HG03558 (cell line): ENCODE measurements at regions not wholly inside any gene's neighbourhood (a gene's known extent, or its start where the extent isn't known, plus 50 kb on each side); places are given as distances from the start of the nearest gene placed in this dataset.

ENCODE experiments used
- ATAC-seq: cut with Tn5 transposase; IDR thresholded peaks from one replicate; pipeline ENCODE4 v1.9.1; 2021; ENCODE audit warnings: moderate number of reproducible peaks; ENCODE audit not compliant: unreplicated experiment; ENCODE audit errors: extremely low read depth

GRCh38 chr20:50311308-50312001 is 120.8 kb downstream of the CEBPB start:
- ATAC-seq: no peak

GRCh38 chr20:50312002-50312681 is 121.5 kb downstream of the CEBPB start:
- ATAC-seq: no peak

- no peak for ATAC-seq
These were observed 122.3 kb downstream of the CEBPB start for GRCh38 chr20:50312682-50313521.

GRCh38 chr20:50313522-50313820 is 122.8 kb downstream of the CEBPB start:
- ATAC-seq: no peak

GRCh38 chr20:50313827-50314677 is 123.4 kb downstream of the CEBPB start:
- ATAC-seq: no peak

- ATAC-seq: no peak
These were observed 124.2 kb downstream of the CEBPB start for GRCh38 chr20:50314678-50315335.

GRCh38 chr20:50315586-50316551 is 125.2 kb downstream of the CEBPB start:
- no peak for ATAC-seq

GRCh38 chr20:50317116-50317515 is 126.5 kb downstream of the CEBPB start:
- no peak for ATAC-seq

- no peak for ATAC-seq
These were observed 127.0 kb downstream of the CEBPB start for GRCh38 chr20:50317609-50318008.

GRCh38 chr20:50318710-50319109 is 128.1 kb downstream of the CEBPB start:
- ATAC-seq: no peak

GRCh38 chr20:50320005-50320900 is 129.6 kb downstream of the CEBPB start:
- ATAC-seq: no peak

GRCh38 chr20:50320901-50321796 is 130.5 kb downstream of the CEBPB start:
- no peak for ATAC-seq

GRCh38 chr20:50321797-50322480 is 131.3 kb downstream of the CEBPB start:
- ATAC-seq: no peak

GRCh38 chr20:50322703-50323131 is 132.1 kb downstream of the CEBPB start:
- no peak for ATAC-seq

GRCh38 chr20:50323209-50323608 is 132.6 kb downstream of the CEBPB start:
- no peak for ATAC-seq
